ENCODE measurements at regions not wholly inside any gene's neighbourhood (a gene's known extent, or its start where the extent isn't known, plus 50 kb on each side); places are given as distances from the start of the nearest gene placed in this dataset.

DNA sequence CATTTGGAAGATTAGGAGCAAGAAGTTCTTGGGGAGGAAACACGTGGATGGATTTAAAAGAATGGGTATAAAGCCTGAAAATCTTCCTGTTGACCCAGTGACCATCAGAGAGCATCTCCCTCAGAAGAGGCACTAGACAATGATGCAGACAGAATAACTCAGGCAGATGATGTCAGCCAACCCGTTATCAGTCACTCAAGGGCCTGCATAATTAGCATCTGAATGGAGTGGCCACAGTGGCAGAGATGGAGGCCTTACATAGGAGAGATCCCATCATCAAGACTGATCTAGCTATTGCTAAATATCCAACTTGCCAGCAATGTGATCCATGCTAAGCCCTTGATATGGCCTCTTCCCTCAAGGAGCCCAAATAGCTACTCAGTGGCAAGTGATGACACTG, 70.7 kb upstream of the CD82 start:
- Histone ChIP-seq H2AFZ (ENCODE audit: low read length) (no peak overlapping the region), H3K36me3 (replicated peaks in 1 of 2; ENCODE audit: control insufficient read depth in 1 of 2, insufficient read depth in 2 of 2, low read length in 2 of 2) (no peaks in the 10 kb centered on the region), H3K9me3 (ENCODE audit: low read length) (no peaks in the 10 kb centered on the region), H3K27me3 (ENCODE audit: control insufficient read depth in 1 of 2, insufficient read depth in 2 of 2, low read length in 2 of 2) (no peaks in the 10 kb centered on the region; a peak in 1 of 5 replicates), H3K4me2 (ENCODE audit: low read depth, low read length) (no peak overlapping the region), H4K20me1 (ENCODE audit: insufficient read depth, low read length) (no peaks in the 10 kb centered on the region), H3K79me2 (ENCODE audit: insufficient read depth, low read length) (no peaks in the 10 kb centered on the region), H3K4me1 (ENCODE audit: insufficient read depth, low read length) (no peaks in the 10 kb centered on the region), H3K4me3 (replicated peaks in 1 of 3; ENCODE audit: insufficient read depth in 1 of 3, low read depth in 2 of 3, low read length in 3 of 3) (no peak overlapping the region), H3K27ac (ENCODE audit: extremely low read length, insufficient read depth, low read length) (no peak overlapping the region), H3K9ac (ENCODE audit: insufficient read depth, low read depth, low read length) (no peak overlapping the region)
- FAIRE-seq, result no peak
- in situ Hi-C loops (cut with HindIII; ENCODE audit: extremely low pct_ligation_motif_present, low pct_unique_long_range_greater_than_20kb) (no loop called here), intact Hi-C loops (cut with micrococcal nuclease; ENCODE audit: unreplicated experiment) (no loop called here)
- TF ChIP-seq ZNF646 (CRISPR knock-in tag; IDR thresholded peaks at IDR 0.05), result no peak
- no peak for TF ChIP-seq NFYC (CRISPR knock-in tag; IDR thresholded peaks at IDR 0.05)
- TF ChIP-seq MTF2 (CRISPR knock-in tag; IDR thresholded peaks at IDR 0.05; ENCODE audit: borderline replicate concordance), result no peak
- no peak for TF ChIP-seq HOXA3 (CRISPR knock-in tag; IDR thresholded peaks at IDR 0.05)
- TF ChIP-seq, protein P1, sequence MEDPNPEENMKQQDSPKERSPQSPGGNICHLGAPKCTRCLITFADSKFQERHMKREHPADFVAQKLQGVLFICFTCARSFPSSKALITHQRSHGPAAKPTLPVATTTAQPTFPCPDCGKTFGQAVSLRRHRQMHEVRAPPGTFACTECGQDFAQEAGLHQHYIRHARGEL (CRISPR knock-in tag; IDR thresholded peaks at IDR 0.05), result no peak
- no peak for TF ChIP-seq ZBTB14 (CRISPR knock-in tag; IDR thresholded peaks at IDR 0.05)
- TF ChIP-seq, protein P2, sequence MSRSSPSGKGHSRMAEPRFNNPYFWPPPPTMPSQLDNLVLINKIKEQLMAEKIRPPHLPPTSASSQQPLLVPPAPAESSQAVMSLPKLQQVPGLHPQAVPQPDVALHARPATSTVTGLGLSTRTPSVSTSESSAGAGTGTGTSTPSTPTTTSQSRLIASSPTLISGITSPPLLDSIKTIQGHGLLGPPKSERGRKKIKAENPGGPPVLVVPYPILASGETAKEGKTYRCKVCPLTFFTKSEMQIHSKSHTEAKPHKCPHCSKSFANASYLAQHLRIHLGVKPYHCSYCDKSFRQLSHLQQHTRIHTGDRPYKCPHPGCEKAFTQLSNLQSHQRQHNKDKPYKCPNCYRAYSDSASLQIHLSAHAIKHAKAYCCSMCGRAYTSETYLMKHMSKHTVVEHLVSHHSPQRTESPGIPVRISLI (CRISPR knock-in tag; IDR thresholded peaks at IDR 0.05; ENCODE audit: borderline replicate concordance), result no peak
- no peak for TF ChIP-seq TEAD3 (CRISPR knock-in tag; optimal IDR thresholded peaks at IDR 0.05; ENCODE audit: borderline replicate concordance)
- TF ChIP-seq BRD4 (CRISPR knock-in tag; IDR thresholded peaks at IDR 0.05), result no peak
- no peak for TF ChIP-seq CHD4 (IDR thresholded peaks at IDR 0.05; ENCODE audit: borderline replicate concordance, low read length)
- ChIA-PET POLR2A (no interaction called here), CTCF (ENCODE audit: low intra/inter-chr PET ratio, low total read pairs) (no interaction called here)
- WGBS (ENCODE audit: low lambda C conversion rate), result 0% methylated on average over 1 of the region's 2 CpGs
- no TSS peak for BruUV-seq (replicated peaks)
- DNase-seq (ENCODE audit: low spot score), result no peak
- ATAC-seq, result no peak
